ENCODE measurements at regions not wholly inside any gene's neighbourhood (a gene's known extent, or its start where the extent isn't known, plus 50 kb on each side); places are given as distances from the start of the nearest gene placed in this dataset.

GRCh38 chr4:23276076-23276475 is 583.3 kb downstream of the GBA3 start:
- H3K4me3 ChIP-seq (ENCODE audit: low read depth, low read length), result no peak overlapping the region
- no peak for TF ChIP-seq CTCF (IDR thresholded peaks at IDR 0.05)
- H3K9ac ChIP-seq, result no peak overlapping the region
- no peak overlapping the region for H3K27ac ChIP-seq
- H3K9me3 ChIP-seq (ENCODE audit: control insufficient read depth, low read length), result no peaks in the 10 kb centered on the region
- no peak overlapping the region for H3K4me2 ChIP-seq (ENCODE audit: low read length)
- H3K4me1 ChIP-seq, result no peaks in the 10 kb centered on the region
- no peaks in the 10 kb centered on the region for H3K36me3 ChIP-seq (ENCODE audit: control insufficient read depth, insufficient read depth, low read length)
- H2AFZ ChIP-seq, result no peak overlapping the region
- H3K27me3 ChIP-seq (ENCODE audit: control insufficient read depth, insufficient read depth, low read length), result no peaks in the 10 kb centered on the region
- no peaks in the 10 kb centered on the region for H3K79me2 ChIP-seq

- no peaks in the 10 kb centered on the region for H3K36me3 ChIP-seq (ENCODE audit: control insufficient read depth, insufficient read depth, low read length)
- no peak overlapping the region for H3K27ac ChIP-seq
- H3K4me2 ChIP-seq (ENCODE audit: low read length), result no peak overlapping the region
- no peaks in the 10 kb centered on the region for H3K4me1 ChIP-seq
- H3K79me2 ChIP-seq, result no peaks in the 10 kb centered on the region
- H2AFZ ChIP-seq, result no peak overlapping the region
- H3K9me3 ChIP-seq (ENCODE audit: control insufficient read depth, low read length), result no peaks in the 10 kb centered on the region
- no peaks in the 10 kb centered on the region for H3K27me3 ChIP-seq (ENCODE audit: control insufficient read depth, insufficient read depth, low read length)
- no peak overlapping the region for H3K9ac ChIP-seq
- no peak for TF ChIP-seq CTCF (IDR thresholded peaks at IDR 0.05)
- H3K4me3 ChIP-seq (ENCODE audit: low read depth, low read length), result no peak overlapping the region
Observed at GRCh38 chr4:23269566-23269965, 576.8 kb downstream of the GBA3 start.

GRCh38 chr4:23268072-23268771 is 575.5 kb downstream of the GBA3 start:
- no peak overlapping the region for H2AFZ ChIP-seq
- H3K27ac ChIP-seq, result no peak overlapping the region
- H3K27me3 ChIP-seq (ENCODE audit: control insufficient read depth, insufficient read depth, low read length), result no peaks in the 10 kb centered on the region
- H3K4me2 ChIP-seq (ENCODE audit: low read length), result no peak overlapping the region
- no peaks in the 10 kb centered on the region for H3K79me2 ChIP-seq
- TF ChIP-seq CTCF (IDR thresholded peaks at IDR 0.05), result no peak
- H3K9me3 ChIP-seq (ENCODE audit: control insufficient read depth, low read length), result no peaks in the 10 kb centered on the region
- no peak overlapping the region for H3K9ac ChIP-seq
- H3K36me3 ChIP-seq (ENCODE audit: control insufficient read depth, insufficient read depth, low read length), result no peaks in the 10 kb centered on the region
- H3K4me3 ChIP-seq (ENCODE audit: low read depth, low read length), result no peak overlapping the region
- H3K4me1 ChIP-seq, result no peaks in the 10 kb centered on the region

GRCh38 chr4:23266401-23266800 is 573.7 kb downstream of the GBA3 start:
- Histone ChIP-seq H3K9me3 (ENCODE audit: control insufficient read depth, low read length) (no peaks in the 10 kb centered on the region), H3K36me3 (ENCODE audit: control insufficient read depth, insufficient read depth, low read length) (no peaks in the 10 kb centered on the region), H3K4me3 (ENCODE audit: low read depth, low read length) (no peak overlapping the region), H3K27me3 (ENCODE audit: control insufficient read depth, insufficient read depth, low read length) (no peaks in the 10 kb centered on the region), H3K79me2 (no peaks in the 10 kb centered on the region), H3K9ac (no peak overlapping the region), H3K4me1 (no peaks in the 10 kb centered on the region), H2AFZ (no peak overlapping the region), H3K4me2 (ENCODE audit: low read length) (no peak overlapping the region), H3K27ac (no peak overlapping the region)
- TF ChIP-seq CTCF (IDR thresholded peaks at IDR 0.05), result no peak

GRCh38 chr4:23260511-23260910 is 567.8 kb downstream of the GBA3 start:
- Histone ChIP-seq H2AFZ (no peak overlapping the region), H3K9ac (no peak overlapping the region), H3K9me3 (ENCODE audit: control insufficient read depth, low read length) (no peaks in the 10 kb centered on the region), H3K27me3 (ENCODE audit: control insufficient read depth, insufficient read depth, low read length) (no peaks in the 10 kb centered on the region), H3K4me2 (ENCODE audit: low read length) (no peak overlapping the region), H3K4me3 (ENCODE audit: low read depth, low read length) (no peak overlapping the region), H3K27ac (no peak overlapping the region), H3K36me3 (ENCODE audit: control insufficient read depth, insufficient read depth, low read length) (no peaks in the 10 kb centered on the region), H3K79me2 (no peaks in the 10 kb centered on the region), H3K4me1 (no peaks in the 10 kb centered on the region)
- TF ChIP-seq CTCF (IDR thresholded peaks at IDR 0.05), result no peak
